Activated CD4-positive, alpha-beta T cell treated with anti-CD3 and anti-CD28 coated beads, Interleukin-2, amount 10 ng/mL, durations not matched to agents 24 days and 14 days (primary cell): ENCODE measurements at regions not wholly inside any gene's neighbourhood (a gene's known extent, or its start where the extent isn't known, plus 50 kb on each side); places are given as distances from the start of the nearest gene placed in this dataset.
A peak's percentile ranks its signal among the peaks of the same experiment; 100 is the strongest.
"Not testable (repeated sequence)": the region's sequence is repeated elsewhere in the genome, so short reads cannot be mapped to it uniquely, and the experiment has no call there.

Experiments used
- DNase-seq: peaks from one replicate; pipeline ENCODE4 v3.0.0; 2022
- H3K27ac Mint-ChIP-seq: one replicate; pipeline ENCODE4 v1.8.0; 2022; ENCODE audit warnings: mild to moderate bottlenecking, mixed read lengths
- H3K27me3 Mint-ChIP-seq: one replicate; pipeline ENCODE4 v1.8.0; 2022; ENCODE audit warnings: mixed read lengths
- H3K36me3 Mint-ChIP-seq: one replicate; pipeline ENCODE4 v1.8.0; 2022; ENCODE audit warnings: low read depth, mild to moderate bottlenecking, mixed read lengths
- H3K4me1 Mint-ChIP-seq: one replicate; pipeline ENCODE4 v1.8.0; 2021; ENCODE audit warnings: mixed read lengths
- H3K4me3 Mint-ChIP-seq: one replicate; pipeline ENCODE4 v1.8.0; 2022; ENCODE audit warnings: mild to moderate bottlenecking, moderate library complexity, mixed read lengths
- H3K9me3 Mint-ChIP-seq: one replicate; pipeline ENCODE4 v1.8.0; 2021; ENCODE audit warnings: mixed read lengths
- intact Hi-C: fragments of 100-400 bp; cut with micrococcal nuclease; formaldehyde crosslinking; loops from one replicate; pipeline ENCODE4 v1.15.1; 2023

DNA sequence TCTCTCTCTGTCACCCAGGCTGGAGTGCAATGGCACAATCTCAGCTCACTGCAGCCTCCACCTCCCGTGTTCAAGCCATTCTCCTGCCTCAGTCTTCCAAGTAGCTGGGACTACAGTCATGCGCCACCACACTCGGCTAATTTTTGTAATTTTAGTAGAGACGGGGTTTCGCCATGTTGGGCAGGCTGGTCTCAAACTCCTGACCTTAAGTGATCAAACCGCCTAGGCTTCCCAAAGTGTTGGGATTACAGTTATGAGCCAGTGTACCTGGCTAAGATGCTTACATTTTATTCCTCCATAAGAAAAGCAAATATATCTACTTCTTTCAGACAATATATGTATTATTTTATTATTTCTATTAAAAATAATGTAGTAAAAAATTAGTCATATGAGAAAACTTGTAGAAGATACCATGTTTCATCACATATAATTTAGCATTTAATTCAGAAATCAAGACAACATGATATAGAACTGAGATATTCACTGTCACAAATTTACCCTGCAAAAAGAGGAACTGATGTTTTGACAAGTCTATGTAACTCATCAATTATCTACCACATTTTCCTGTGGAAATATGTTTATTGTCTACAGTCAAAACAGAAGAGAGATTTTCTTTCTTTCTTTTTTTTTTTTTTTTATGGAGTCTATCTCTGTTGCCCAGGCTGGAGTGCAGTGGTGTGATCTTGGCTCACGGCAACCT lies 105.1 kb downstream of the ZNF486 start:
- DNase-seq, H3K27me3 Mint-ChIP-seq, H3K27ac Mint-ChIP-seq, intact Hi-C loops, H3K36me3 Mint-ChIP-seq, H3K4me3 Mint-ChIP-seq, H3K4me1 Mint-ChIP-seq: not testable (repeated sequence)
- H3K9me3 Mint-ChIP-seq: peaks cover 18% of the 10 kb centered on the region

DNA sequence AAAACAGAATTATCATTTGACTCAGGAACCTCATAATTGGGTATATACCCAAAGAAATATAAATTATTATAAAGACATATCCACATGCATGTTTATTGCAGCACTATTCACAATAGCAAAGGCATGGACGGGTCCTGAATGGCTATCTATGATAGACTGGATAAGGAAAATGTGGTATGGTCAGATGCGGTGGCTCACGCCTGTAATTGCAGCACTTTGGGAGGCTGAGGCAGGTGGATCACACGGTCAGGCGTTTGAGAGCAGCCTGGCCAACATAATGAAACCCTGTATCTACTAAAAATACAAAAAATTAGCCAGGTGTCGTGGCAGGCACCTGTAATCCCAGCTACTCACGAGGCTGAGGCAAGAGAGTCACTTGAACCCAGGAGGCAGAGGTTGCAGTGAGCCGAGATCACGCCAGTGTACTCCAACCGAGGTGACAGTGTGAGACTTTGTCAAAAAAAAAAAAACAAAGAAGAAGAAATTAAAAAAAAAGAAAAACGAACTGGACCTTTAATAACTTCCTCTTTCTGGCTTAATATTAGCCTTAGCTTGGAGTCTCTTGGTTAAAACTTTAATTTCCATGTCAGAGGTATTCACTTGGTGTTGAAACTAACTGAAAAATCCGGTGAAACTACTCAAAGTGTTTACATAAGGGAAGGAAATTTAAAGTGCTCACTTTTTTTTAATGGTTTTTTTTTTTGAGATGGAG lies 104.4 kb downstream of the ZNF486 start:
- no peaks in the 10 kb centered on the region for H3K36me3 Mint-ChIP-seq
- H3K9me3 Mint-ChIP-seq: peaks cover 12% of the 10 kb centered on the region
- peak; percentile 23 for DNase-seq
- no peaks in the 10 kb centered on the region for H3K4me1 Mint-ChIP-seq
- no peak overlapping the region for H3K4me3 Mint-ChIP-seq
- intact Hi-C loops: no loop called here
- no peaks in the 10 kb centered on the region for H3K27me3 Mint-ChIP-seq
- no peak overlapping the region for H3K27ac Mint-ChIP-seq

DNA sequence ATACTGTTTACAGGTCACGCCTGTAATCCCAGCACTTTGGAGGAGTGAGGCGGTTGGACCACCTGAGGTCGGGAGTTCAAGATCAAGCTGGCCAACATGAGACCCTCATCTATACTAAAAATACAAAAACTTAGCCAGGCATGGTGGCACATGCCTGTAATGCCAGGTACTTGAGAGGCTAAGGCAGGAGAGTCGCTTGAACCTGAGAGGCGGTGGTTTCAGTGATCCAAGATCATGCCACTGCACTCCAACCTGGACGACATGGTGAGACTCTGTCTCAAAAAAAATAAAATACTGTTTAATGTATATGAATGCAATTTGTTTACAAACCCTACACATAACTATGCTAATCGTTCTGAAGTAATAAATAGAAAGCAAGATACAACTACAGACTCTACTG lies 102.4 kb downstream of the ZNF486 start:
- H3K36me3 Mint-ChIP-seq: no peaks in the 10 kb centered on the region
- H3K27me3 Mint-ChIP-seq: no peaks in the 10 kb centered on the region
- H3K27ac Mint-ChIP-seq: no peak overlapping the region
- DNase-seq: no peak
- H3K4me3 Mint-ChIP-seq: no peak overlapping the region
- peaks cover 4% of the 10 kb centered on the region for H3K9me3 Mint-ChIP-seq
- no peaks in the 10 kb centered on the region for H3K4me1 Mint-ChIP-seq
- intact Hi-C loops: no loop called here

GRCh38 chr19:20261513-20261912 lies 94.5 kb downstream of the ZNF486 start:
- peaks cover 18% of the 10 kb centered on the region for H3K9me3 Mint-ChIP-seq
- H3K36me3 Mint-ChIP-seq, DNase-seq, intact Hi-C loops, H3K27ac Mint-ChIP-seq, H3K27me3 Mint-ChIP-seq, H3K4me1 Mint-ChIP-seq, H3K4me3 Mint-ChIP-seq: not testable (repeated sequence)

GRCh38 chr19:20260738-20261137 lies 93.7 kb downstream of the ZNF486 start:
- DNase-seq, H3K27me3 Mint-ChIP-seq, H3K27ac Mint-ChIP-seq, H3K36me3 Mint-ChIP-seq, H3K4me1 Mint-ChIP-seq, H3K4me3 Mint-ChIP-seq, intact Hi-C loops: not testable (repeated sequence)
- peaks cover 18% of the 10 kb centered on the region for H3K9me3 Mint-ChIP-seq

DNA sequence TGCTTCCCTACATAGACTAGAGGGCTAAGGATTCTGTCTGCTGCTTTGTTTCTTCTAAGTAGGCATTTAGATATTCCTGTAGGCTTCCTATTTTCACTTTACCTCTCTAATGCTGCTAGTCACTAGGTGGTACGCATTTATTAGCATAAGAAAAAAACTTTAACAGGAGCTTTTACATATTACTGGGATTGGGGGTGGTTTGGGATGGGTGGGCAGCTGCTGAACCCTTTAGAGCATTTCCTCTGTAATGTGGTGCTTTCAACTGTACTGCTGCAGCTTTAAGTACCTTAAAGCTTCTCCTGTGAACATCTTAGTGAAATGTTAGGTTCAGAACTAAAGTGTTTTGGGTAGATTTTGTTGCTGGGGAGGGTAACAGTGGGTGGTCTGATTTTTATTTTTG lies 92.6 kb downstream of the ZNF486 start:
- H3K4me1 Mint-ChIP-seq: no peaks in the 10 kb centered on the region
- intact Hi-C loops: no loop called here
- H3K36me3 Mint-ChIP-seq: no peaks in the 10 kb centered on the region
- peaks cover 18% of the 10 kb centered on the region for H3K9me3 Mint-ChIP-seq
- H3K27me3 Mint-ChIP-seq: no peaks in the 10 kb centered on the region
- H3K4me3 Mint-ChIP-seq: no peak overlapping the region
- DNase-seq: no peak
- no peak overlapping the region for H3K27ac Mint-ChIP-seq

GRCh38 chr19:20256606-20257005 lies 89.6 kb downstream of the ZNF486 start:
- H3K4me1 Mint-ChIP-seq: no peaks in the 10 kb centered on the region
- intact Hi-C loops: no loop called here
- H3K27me3 Mint-ChIP-seq: no peaks in the 10 kb centered on the region

DNA sequence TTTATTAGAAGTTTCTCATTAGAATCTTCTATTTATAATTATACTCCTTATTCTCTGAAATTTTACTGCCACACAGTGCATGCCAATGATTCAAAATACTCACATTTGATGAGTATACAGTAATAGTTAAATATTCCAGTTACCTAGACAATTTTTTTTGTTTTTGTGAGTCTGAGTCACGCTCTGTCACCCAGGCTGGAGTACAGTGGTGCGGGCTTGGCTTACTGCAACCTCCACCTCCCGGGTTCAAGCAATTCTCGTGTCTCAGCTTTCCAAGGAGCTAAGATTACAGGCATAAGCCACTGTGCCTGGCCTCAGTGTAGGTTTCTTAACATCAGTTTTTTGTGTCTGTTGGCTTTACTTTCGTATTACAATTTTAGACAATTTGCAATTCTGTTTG lies 87.1 kb downstream of the ZNF486 start:
- Mint-ChIP-seq H3K27ac (no peak overlapping the region), H3K27me3 (no peaks in the 10 kb centered on the region), H3K4me1 (no peaks in the 10 kb centered on the region), H3K9me3 (peaks cover 12% of the 10 kb centered on the region), H3K4me3 (no peak overlapping the region), H3K36me3 (no peaks in the 10 kb centered on the region)
- intact Hi-C loops: no loop called here
- DNase-seq: no peak

More at GRCh38 chr19:20256606-20257005, 89.6 kb downstream of the ZNF486 start:
- Mint-ChIP-seq H3K4me3 (no peak overlapping the region), H3K9me3 (peaks cover 16% of the 10 kb centered on the region), H3K27ac (no peak overlapping the region), H3K36me3 (no peaks in the 10 kb centered on the region)
- no peak for DNase-seq

DNA sequence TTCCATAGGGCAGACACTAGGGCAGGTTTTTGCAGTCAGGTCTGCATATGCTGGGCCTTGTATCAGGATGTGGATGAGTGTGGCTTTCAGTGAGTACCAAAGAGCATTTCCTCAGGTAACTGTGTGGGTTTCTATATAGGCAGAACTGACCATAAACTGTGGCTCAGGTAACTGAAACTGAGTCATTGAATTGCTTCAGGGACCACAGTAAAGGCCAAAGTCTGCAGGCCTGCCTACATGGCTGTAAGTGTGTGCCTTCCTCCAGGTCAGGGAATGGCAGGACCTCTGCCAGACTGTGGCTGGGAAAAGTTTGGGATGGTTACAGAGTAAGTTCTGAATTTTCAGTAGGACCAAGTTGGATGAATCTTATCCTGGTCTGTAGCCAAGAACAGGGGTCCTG lies 85.6 kb downstream of the ZNF486 start:
- H3K4me3 Mint-ChIP-seq: no peak overlapping the region

DNA sequence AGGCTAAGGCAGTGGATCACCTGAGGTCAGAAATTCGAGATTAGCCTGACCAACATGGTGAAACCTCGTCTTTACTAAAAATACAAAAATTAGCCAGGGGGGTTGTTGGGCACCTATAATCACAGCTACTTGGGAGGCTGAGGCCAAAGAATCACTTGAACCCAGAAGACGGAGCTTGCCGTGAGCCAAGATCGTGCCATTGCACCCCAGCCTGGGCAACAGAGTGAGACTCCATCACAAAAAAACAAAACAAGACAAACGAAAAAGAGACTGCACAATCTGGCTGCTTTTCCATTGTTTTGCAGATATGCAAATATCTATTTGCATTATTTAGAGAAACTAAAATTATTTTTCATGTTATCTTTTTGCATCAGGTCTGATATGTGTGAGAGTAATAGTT lies 83.6 kb downstream of the ZNF486 start:
- intact Hi-C loops: no loop called here
- no peak overlapping the region for H3K27ac Mint-ChIP-seq
- no peak for DNase-seq
- no peaks in the 10 kb centered on the region for H3K4me1 Mint-ChIP-seq
- H3K36me3 Mint-ChIP-seq: no peaks in the 10 kb centered on the region
- no peak overlapping the region for H3K4me3 Mint-ChIP-seq
- no peaks in the 10 kb centered on the region for H3K27me3 Mint-ChIP-seq
- peaks cover 2% of the 10 kb centered on the region for H3K9me3 Mint-ChIP-seq

More for the DNA sequence above, 85.6 kb downstream of the ZNF486 start:
- Mint-ChIP-seq H3K36me3 (no peaks in the 10 kb centered on the region), H3K27ac (no peak overlapping the region), H3K9me3 (peaks cover under 1% of the 10 kb centered on the region), H3K27me3 (no peaks in the 10 kb centered on the region), H3K4me1 (no peaks in the 10 kb centered on the region)
- DNase-seq: no peak
- intact Hi-C loops: no loop called here

DNA sequence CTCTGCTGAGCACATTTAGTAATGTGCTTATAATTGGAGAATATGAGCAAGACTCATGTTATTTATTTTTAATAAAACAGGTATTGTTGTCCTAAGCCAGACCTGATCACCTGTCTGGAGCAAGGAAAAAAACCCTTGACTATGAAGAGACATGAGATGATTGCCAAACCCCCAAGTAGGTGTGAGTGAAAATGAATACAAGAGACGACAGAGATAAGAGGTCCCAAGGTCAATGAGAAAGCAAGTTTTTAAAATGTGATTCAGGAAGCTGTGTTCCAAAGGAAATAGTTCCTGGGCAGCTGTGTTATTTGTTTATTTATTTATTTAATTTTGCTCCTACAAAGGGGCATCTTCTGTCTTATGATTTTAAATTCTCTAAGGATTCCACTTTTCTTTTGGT lies 83.1 kb downstream of the ZNF486 start:
- no peak for DNase-seq
- Mint-ChIP-seq H3K27me3 (no peaks in the 10 kb centered on the region), H3K9me3 (peaks cover 6% of the 10 kb centered on the region), H3K4me1 (no peaks in the 10 kb centered on the region), H3K36me3 (no peaks in the 10 kb centered on the region), H3K4me3 (no peak overlapping the region), H3K27ac (no peak overlapping the region)
- intact Hi-C loops: no loop called here
